GM23338 (cell line): ENCODE measurements at regions not wholly inside any gene's neighbourhood (a gene's known extent, or its start where the extent isn't known, plus 50 kb on each side); places are given as distances from the start of the nearest gene placed in this dataset.

Experiments used
- ATAC-seq: fragments of 200-7000 bp; cut with Tn5 transposase; 3 replicates; pipeline ENCODE4 v1.9.1; 2020
- DNase-seq: peaks from one replicate; pipeline ENCODE4 v3.0.0-alpha.2; 2015; ENCODE audit warnings: low spot score
- H2AFZ ChIP-seq: fragments of 200-600 bp; sonication (generic); 2 replicates; pipeline ENCODE4 v1.8.0; 2016; ENCODE audit warnings: antibody characterized with exemption, mild to moderate bottlenecking, moderate library complexity
- H3F3A ChIP-seq: fragments of 200-600 bp; sonication (generic); replicated peaks from 2 replicates; pipeline ENCODE4 v1.8.0; 2017; ENCODE audit warnings: antibody characterized with exemption, mixed run types, low read depth
- H3K27ac ChIP-seq: fragments of 200-600 bp; sonication (generic); 2 replicates; pipeline ENCODE4 v1.6.1; 2016; ENCODE audit warnings: low read depth
- H3K27me3 ChIP-seq: fragments of 200-600 bp; sonication (generic); 2 replicates; pipeline ENCODE4 v1.8.0; 2016; ENCODE audit warnings: mild to moderate bottlenecking, mixed run types, moderate library complexity; ENCODE audit not compliant: insufficient read depth
- H3K36me3 ChIP-seq: fragments of 200-600 bp; sonication (generic); 2 replicates; pipeline ENCODE4 v1.8.0; 2016; ENCODE audit warnings: mild to moderate bottlenecking; ENCODE audit not compliant: insufficient read depth
- H3K4me1 ChIP-seq: fragments of 200-600 bp; sonication (generic); 2 replicates; pipeline ENCODE4 v1.8.0; 2016; ENCODE audit warnings: mild to moderate bottlenecking, moderate library complexity; ENCODE audit not compliant: insufficient read depth
- H3K4me2 ChIP-seq: fragments of 200-600 bp; sonication (generic); 2 replicates; pipeline ENCODE4 v1.7.1; 2017; ENCODE audit warnings: mixed run types
- H3K4me3 ChIP-seq: fragments of 200-600 bp; sonication (generic); 2 replicates; pipeline ENCODE4 v1.6.1; 2016; ENCODE audit warnings: mixed run types
- H3K79me2 ChIP-seq: fragments of 200-600 bp; sonication (generic); replicated peaks from 2 replicates; pipeline ENCODE4 v1.8.0; 2017; ENCODE audit warnings: mild to moderate bottlenecking; ENCODE audit not compliant: insufficient read depth
- H3K9me2 ChIP-seq: fragments of 200-600 bp; sonication (generic); 2 replicates; pipeline ENCODE4 v1.8.0; 2017; ENCODE audit not compliant: insufficient read depth
- H4K20me1 ChIP-seq: fragments of 200-600 bp; sonication (generic); replicated peaks from 2 replicates; pipeline ENCODE4 v1.8.0; 2017; ENCODE audit warnings: mild to moderate bottlenecking; ENCODE audit not compliant: insufficient read depth
- H3K27ac Mint-ChIP-seq: 2 replicates; pipeline ENCODE4 v1.8.0; 2020; ENCODE audit warnings: inconsistent platforms, mild to moderate bottlenecking, moderate library complexity, mixed read lengths
- H3K27me3 Mint-ChIP-seq: 3 replicates; pipeline ENCODE4 v1.8.0; 2022; ENCODE audit warnings: low read depth, mild to moderate bottlenecking, moderate library complexity, mixed read lengths, inconsistent platforms; ENCODE audit not compliant: insufficient read depth, poor library complexity
- H3K36me3 Mint-ChIP-seq: 3 replicates; pipeline ENCODE4 v1.8.0; 2021; ENCODE audit warnings: low read depth, mild to moderate bottlenecking, inconsistent platforms, moderate library complexity, mixed read lengths
- H3K4me1 Mint-ChIP-seq: 3 replicates; pipeline ENCODE4 v1.8.0; 2020; ENCODE audit warnings: mild to moderate bottlenecking, inconsistent platforms, mixed read lengths
- H3K4me3 Mint-ChIP-seq: 3 replicates; pipeline ENCODE4 v1.8.0; 2021; ENCODE audit warnings: moderate library complexity, mild to moderate bottlenecking, inconsistent platforms, mixed read lengths
- H3K9me3 Mint-ChIP-seq: 3 replicates; pipeline ENCODE4 v1.8.0; 2020; ENCODE audit warnings: moderate library complexity, mild to moderate bottlenecking, inconsistent platforms, mixed read lengths
- CREB1 ChIP-seq: fragments of 250-450 bp; sonication (Bioruptor Pico); IDR thresholded peaks from 2 replicates; pipeline ENCODE4 v1.5.0; 2020; ENCODE audit warnings: low read depth, mild to moderate bottlenecking, moderate library complexity
- EZH2 ChIP-seq: fragments of 200-600 bp; sonication (generic); IDR thresholded peaks from one replicate; pipeline ENCODE4 v1.8.0; 2017; ENCODE audit warnings: antibody characterized with exemption, mild to moderate bottlenecking, low read depth; ENCODE audit not compliant: unreplicated experiment
- EZH2phosphoT487 ChIP-seq: fragments of 200-600 bp; sonication (generic); IDR thresholded peaks from one replicate; pipeline ENCODE4 v1.8.1; 2018; ENCODE audit warnings: antibody characterized with exemption; ENCODE audit not compliant: unreplicated experiment
- JUNB ChIP-seq: IDR thresholded peaks from one replicate; pipeline ENCODE4 v1.6.1; 2016; ENCODE audit warnings: antibody characterized with exemption; ENCODE audit not compliant: unreplicated experiment
- NANOG ChIP-seq: IDR thresholded peaks from 2 replicates; pipeline ENCODE4 v1.6.1; 2016; ENCODE audit warnings: antibody characterized with exemption, borderline replicate concordance
- POLR2AphosphoS5 ChIP-seq: IDR thresholded peaks from 2 replicates; pipeline ENCODE4 v1.6.1; 2016; ENCODE audit warnings: antibody characterized with exemption, low read depth
- ZNF114 ChIP-seq: fragments of 250-450 bp; sonication (Bioruptor Pico); IDR thresholded peaks from 2 replicates; pipeline ENCODE4 v1.5.0; 2020; ENCODE audit warnings: mild to moderate bottlenecking, moderate library complexity
- ZNF331 ChIP-seq: fragments of 250-450 bp; sonication (Bioruptor Pico); IDR thresholded peaks from 2 replicates; pipeline ENCODE4 v1.5.0; 2020; ENCODE audit warnings: low read depth, mild to moderate bottlenecking, moderate library complexity
- TF ChIP-seq, protein P1 (sequence below): IDR thresholded peaks from 2 replicates; pipeline ENCODE4 v1.6.1; 2016; ENCODE audit warnings: antibody characterized with exemption
- TF ChIP-seq, protein P2 (sequence below), 2 experiments: fragments of 200-600 bp in 1 of 2; sonication (generic) in 1 of 2; conservative IDR thresholded peaks; 2 replicates each; pipeline versions ENCODE4 v1.5.1 to v1.6.1; 2016 to 2017; ENCODE audit warnings: antibody characterized with exemption in 2 of 2, low read depth in 2 of 2, mild to moderate bottlenecking in 2 of 2, moderate library complexity in 1 of 2
- TF ChIP-seq, protein P3 (sequence below): IDR thresholded peaks from one replicate; pipeline ENCODE4 v1.6.1; 2018; ENCODE audit warnings: antibody characterized with exemption; ENCODE audit not compliant: unreplicated experiment

DNA sequence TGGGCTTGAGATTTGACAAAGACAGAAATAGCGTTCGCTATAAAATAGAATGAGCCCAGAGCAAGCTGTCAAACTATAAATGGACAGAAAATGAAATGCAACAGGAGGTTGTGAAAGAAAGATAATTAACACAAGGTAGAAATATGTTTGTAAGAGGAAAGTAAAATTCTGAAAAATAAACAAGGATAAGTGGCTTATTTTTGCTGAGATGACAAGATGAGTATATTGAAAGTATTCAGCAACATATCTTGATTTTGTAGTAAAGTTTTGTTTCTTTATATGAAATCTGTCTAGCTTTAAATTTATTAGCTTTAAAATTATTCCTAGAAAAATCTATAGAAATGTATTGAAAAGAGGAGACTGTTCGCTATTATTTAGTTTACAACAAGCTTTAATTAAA, 111.9 kb upstream of the RPS23 start:
- TF ChIP-seq ZNF331 (CRISPR knock-in tag), result no peak
- TF ChIP-seq EZH2phosphoT487, result no peak
- TF ChIP-seq ZNF114 (CRISPR knock-in tag), result no peak
- TF ChIP-seq, protein P1, sequence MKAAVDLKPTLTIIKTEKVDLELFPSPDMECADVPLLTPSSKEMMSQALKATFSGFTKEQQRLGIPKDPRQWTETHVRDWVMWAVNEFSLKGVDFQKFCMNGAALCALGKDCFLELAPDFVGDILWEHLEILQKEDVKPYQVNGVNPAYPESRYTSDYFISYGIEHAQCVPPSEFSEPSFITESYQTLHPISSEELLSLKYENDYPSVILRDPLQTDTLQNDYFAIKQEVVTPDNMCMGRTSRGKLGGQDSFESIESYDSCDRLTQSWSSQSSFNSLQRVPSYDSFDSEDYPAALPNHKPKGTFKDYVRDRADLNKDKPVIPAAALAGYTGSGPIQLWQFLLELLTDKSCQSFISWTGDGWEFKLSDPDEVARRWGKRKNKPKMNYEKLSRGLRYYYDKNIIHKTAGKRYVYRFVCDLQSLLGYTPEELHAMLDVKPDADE, result no peak
- TF ChIP-seq CREB1 (CRISPR knock-in tag), result no peak
- TF ChIP-seq, protein P2, sequence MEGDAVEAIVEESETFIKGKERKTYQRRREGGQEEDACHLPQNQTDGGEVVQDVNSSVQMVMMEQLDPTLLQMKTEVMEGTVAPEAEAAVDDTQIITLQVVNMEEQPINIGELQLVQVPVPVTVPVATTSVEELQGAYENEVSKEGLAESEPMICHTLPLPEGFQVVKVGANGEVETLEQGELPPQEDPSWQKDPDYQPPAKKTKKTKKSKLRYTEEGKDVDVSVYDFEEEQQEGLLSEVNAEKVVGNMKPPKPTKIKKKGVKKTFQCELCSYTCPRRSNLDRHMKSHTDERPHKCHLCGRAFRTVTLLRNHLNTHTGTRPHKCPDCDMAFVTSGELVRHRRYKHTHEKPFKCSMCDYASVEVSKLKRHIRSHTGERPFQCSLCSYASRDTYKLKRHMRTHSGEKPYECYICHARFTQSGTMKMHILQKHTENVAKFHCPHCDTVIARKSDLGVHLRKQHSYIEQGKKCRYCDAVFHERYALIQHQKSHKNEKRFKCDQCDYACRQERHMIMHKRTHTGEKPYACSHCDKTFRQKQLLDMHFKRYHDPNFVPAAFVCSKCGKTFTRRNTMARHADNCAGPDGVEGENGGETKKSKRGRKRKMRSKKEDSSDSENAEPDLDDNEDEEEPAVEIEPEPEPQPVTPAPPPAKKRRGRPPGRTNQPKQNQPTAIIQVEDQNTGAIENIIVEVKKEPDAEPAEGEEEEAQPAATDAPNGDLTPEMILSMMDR (conservative IDR thresholded peaks at IDR 0.05; ENCODE audit: low read depth in 2 of 2), result no peak
- no peak for TF ChIP-seq NANOG
- no peak for TF ChIP-seq POLR2AphosphoS5
- ATAC-seq, result no peak
- Mint-ChIP-seq H3K4me1 (no peaks in the 10 kb centered on the region; the same call in 2 of the 3 replicates), H3K27me3 (peaks cover 1% of the 10 kb centered on the region), H3K9me3 (no peaks in the 10 kb centered on the region), H3K36me3 (no peaks in the 10 kb centered on the region), H3K27ac (no peak overlapping the region), H3K4me3 (no peak overlapping the region)
- no peaks in the 10 kb centered on the region for H3K4me1 ChIP-seq
- H3K4me3 ChIP-seq, result no peak overlapping the region
- no peaks in the 10 kb centered on the region; the same call in 1 of the 2 replicates for H3K9me2 ChIP-seq
- H3F3A ChIP-seq, result no peaks in the 10 kb centered on the region
- H3K27ac ChIP-seq, result no peak overlapping the region
- no peak for DNase-seq
- H3K27me3 ChIP-seq, result no peaks in the 10 kb centered on the region
- H2AFZ ChIP-seq, result no peak overlapping the region
- no peak overlapping the region for H3K4me2 ChIP-seq
- no peaks in the 10 kb centered on the region for H3K36me3 ChIP-seq
- no peaks in the 10 kb centered on the region for H3K79me2 ChIP-seq
- no peaks in the 10 kb centered on the region for H4K20me1 ChIP-seq

DNA sequence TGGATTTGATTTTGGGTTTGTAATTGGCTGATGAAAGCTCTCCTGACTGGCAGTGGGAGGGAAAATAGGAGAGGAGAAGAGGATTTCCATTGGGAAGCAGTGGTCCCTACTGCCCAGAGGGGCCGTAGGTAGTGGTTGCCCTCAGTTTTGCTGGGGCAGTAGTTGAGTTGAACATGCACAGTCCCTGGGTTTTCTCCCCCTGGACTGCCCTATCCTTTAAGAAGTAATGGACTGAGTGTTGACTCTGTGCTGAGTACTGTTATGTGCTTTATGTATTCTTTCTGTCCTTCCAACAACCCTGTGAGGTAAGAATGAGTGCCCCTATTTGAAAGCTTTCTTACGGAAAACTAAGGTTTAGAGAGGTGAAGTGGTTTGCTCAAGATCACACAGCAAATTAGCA, 111.2 kb upstream of the RPS23 start:
- Mint-ChIP-seq H3K4me3 (no peak overlapping the region), H3K27me3 (peaks cover 1% of the 10 kb centered on the region), H3K27ac (no peak overlapping the region), H3K36me3 (no peaks in the 10 kb centered on the region), H3K9me3 (no peaks in the 10 kb centered on the region), H3K4me1 (no peaks in the 10 kb centered on the region; the same call in 2 of the 3 replicates)
- Histone ChIP-seq H4K20me1 (no peaks in the 10 kb centered on the region), H3F3A (no peaks in the 10 kb centered on the region), H3K4me1 (no peaks in the 10 kb centered on the region), H3K27ac (no peak overlapping the region), H2AFZ (peak overlapping the region; percentile 78; the same call in 1 of the 2 replicates), H3K79me2 (no peaks in the 10 kb centered on the region), H3K9me2 (no peaks in the 10 kb centered on the region; the same call in 1 of the 2 replicates), H3K36me3 (no peaks in the 10 kb centered on the region), H3K4me3 (no peak overlapping the region), H3K4me2 (no peak overlapping the region), H3K27me3 (no peaks in the 10 kb centered on the region)
- ATAC-seq, result no peak
- DNase-seq, result no peak
- TF ChIP-seq ZNF114 (CRISPR knock-in tag) (no peak), POLR2AphosphoS5 (no peak), EZH2phosphoT487 (no peak), ZNF331 (CRISPR knock-in tag) (no peak), EZH2 (no peak), NANOG (no peak), JUNB (no peak)
- TF ChIP-seq, protein P1, result no peak
- TF ChIP-seq, protein P3, sequence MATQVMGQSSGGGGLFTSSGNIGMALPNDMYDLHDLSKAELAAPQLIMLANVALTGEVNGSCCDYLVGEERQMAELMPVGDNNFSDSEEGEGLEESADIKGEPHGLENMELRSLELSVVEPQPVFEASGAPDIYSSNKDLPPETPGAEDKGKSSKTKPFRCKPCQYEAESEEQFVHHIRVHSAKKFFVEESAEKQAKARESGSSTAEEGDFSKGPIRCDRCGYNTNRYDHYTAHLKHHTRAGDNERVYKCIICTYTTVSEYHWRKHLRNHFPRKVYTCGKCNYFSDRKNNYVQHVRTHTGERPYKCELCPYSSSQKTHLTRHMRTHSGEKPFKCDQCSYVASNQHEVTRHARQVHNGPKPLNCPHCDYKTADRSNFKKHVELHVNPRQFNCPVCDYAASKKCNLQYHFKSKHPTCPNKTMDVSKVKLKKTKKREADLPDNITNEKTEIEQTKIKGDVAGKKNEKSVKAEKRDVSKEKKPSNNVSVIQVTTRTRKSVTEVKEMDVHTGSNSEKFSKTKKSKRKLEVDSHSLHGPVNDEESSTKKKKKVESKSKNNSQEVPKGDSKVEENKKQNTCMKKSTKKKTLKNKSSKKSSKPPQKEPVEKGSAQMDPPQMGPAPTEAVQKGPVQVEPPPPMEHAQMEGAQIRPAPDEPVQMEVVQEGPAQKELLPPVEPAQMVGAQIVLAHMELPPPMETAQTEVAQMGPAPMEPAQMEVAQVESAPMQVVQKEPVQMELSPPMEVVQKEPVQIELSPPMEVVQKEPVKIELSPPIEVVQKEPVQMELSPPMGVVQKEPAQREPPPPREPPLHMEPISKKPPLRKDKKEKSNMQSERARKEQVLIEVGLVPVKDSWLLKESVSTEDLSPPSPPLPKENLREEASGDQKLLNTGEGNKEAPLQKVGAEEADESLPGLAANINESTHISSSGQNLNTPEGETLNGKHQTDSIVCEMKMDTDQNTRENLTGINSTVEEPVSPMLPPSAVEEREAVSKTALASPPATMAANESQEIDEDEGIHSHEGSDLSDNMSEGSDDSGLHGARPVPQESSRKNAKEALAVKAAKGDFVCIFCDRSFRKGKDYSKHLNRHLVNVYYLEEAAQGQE, result no peak
